NOMO-1 treated with DMSO at 0.1 percent for 48 hours (cell line): ENCODE measurements at regions not wholly inside any gene's neighbourhood (a gene's known extent, or its start where the extent isn't known, plus 50 kb on each side); places are given as distances from the start of the nearest gene placed in this dataset.

Experiments
- DNase-seq: peaks from one replicate; lab custom pipeline; 2025; ENCODE audit not compliant: unreplicated experiment; lab: John Stamatoyannopoulos, UW

- no peak for DNase-seq
These were observed 265.0 kb upstream of the GLI3 start for GRCh38 chr7:42502022-42502421.

GRCh38 chr7:42495256-42495655, 258.2 kb upstream of the GLI3 start:
- DNase-seq: no peak

- no peak for DNase-seq
These were observed 257.7 kb upstream of the GLI3 start for GRCh38 chr7:42494736-42495135.

DNA sequence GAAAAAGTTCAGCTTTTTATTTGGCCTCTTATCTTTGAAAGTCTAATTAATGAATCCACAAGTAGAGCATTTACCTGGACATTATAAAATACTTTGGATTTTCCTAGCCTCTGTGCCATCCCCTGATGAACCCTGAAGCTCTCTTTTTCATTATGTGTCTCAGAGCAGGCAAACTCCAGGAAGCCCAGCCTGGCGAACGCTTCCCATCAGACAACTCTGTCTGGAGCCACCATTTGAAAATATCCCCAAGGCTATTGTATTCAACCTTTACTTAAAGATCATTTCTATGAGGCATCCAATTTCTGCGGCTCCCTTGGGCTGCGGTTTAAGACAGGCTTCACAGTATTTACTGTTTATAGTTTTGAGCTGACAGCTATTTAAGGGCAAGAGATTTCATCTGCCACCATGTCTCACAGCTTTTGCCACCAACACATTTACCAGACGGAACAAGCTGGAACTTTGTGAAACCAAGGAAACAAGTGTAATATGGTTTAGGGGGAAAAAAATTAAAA, 257.2 kb upstream of the GLI3 start:
- DNase-seq: no peak

GRCh38 chr7:42493436-42494198, 256.6 kb upstream of the GLI3 start:
- no peak for DNase-seq

- DNase-seq: no peak
These were observed 255.9 kb upstream of the GLI3 start for GRCh38 chr7:42492920-42493319.

DNA sequence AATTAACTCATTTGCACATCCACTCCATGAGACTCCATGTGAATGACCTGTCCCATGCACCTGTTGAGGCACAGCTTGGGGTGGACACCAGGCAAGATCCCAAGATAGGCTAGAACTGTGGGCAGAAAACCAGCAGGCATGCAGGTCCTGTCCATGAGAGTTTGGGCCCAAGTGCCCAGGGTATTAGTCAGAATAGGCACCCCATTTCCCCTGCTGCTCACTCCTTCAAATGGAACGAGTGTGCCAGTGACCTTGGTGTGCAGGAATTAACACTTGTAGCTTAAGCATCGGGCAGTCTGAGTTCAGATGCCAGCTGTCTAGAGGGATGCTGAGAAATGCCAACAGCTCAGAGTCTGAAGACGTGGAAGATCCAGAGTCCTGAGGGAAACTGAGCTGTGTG, 254.1 kb upstream of the GLI3 start:
- DNase-seq: no peak

DNA sequence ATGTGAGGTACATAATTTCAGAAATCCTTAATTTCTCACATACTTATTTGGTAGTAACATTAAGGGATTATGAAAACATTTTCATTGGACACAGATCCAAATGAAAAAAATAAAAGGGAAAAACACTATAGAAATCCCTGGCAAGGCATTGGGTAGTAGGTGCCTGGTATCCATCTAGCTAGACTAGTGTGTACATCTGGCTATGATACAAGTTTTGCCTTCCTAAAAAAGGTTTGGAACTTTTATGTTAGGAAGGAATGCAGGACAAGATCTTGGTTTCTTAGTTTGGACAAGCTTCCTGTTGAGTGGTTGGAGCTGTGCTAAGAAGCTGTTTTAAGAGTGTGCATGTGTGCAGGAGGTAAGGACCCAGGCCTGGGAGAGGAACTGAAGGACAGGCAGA, 252.3 kb upstream of the GLI3 start:
- no peak for DNase-seq

DNA sequence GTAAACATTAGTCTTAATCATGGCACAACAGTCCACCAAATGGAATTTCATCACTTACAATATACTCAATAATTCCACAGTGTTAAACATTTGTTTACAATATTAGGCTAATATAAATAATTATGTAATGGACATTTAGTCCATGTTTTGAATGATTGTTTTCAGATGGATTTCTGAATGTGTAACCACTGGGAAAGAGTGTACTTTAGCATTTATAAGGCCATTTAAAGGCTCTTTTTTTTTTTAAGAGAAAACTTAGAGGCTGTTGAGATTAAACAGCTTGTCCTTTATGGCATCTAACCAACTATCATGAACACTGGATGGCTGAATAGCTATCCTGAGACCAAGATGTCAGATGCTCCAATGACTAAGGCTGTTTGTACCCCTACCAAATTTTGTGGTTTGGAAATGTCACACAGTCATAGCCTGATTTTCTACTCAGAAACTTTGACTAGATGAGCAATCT, 248.3 kb upstream of the GLI3 start:
- DNase-seq: no peak

DNA sequence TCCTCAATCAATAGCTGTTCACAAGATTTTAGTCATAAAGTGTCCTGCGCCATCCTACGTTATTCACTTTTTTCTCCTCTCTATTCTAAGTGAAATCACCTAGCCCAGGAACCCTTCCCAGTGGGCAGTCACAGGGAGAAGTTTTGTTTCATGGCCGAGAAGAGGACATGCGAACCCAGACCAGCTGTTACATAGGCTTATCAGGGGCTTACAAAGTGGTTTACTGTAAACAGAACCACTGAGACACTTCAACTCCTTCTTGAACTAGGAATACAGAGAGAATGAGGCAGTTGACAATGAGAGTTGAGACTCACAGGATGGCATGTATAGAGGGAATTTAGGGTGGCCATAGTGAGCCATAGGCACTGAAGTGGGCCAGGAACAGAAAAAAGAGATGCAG, 246.9 kb upstream of the GLI3 start:
- DNase-seq: no peak

GRCh38 chr7:42479816-42480633, 243.0 kb upstream of the GLI3 start:
- DNase-seq: no peak

DNA sequence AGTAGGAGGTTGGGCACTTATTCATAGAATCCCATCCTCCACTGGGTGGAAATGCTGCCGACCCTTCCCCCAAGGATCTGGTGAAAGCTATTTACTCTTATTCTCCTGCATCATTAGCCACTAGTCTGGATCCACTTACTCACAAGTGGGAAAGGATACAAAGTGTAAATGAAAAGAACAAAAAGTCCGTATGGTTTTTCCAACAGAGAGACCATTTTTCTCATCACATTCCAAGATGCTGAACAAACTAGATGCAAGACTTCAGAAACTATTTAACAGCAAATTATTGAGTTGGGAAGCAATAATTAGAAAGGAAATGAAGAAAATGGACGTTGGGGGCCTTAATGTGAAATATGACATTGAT, 242.4 kb upstream of the GLI3 start:
- DNase-seq: no peak

DNA sequence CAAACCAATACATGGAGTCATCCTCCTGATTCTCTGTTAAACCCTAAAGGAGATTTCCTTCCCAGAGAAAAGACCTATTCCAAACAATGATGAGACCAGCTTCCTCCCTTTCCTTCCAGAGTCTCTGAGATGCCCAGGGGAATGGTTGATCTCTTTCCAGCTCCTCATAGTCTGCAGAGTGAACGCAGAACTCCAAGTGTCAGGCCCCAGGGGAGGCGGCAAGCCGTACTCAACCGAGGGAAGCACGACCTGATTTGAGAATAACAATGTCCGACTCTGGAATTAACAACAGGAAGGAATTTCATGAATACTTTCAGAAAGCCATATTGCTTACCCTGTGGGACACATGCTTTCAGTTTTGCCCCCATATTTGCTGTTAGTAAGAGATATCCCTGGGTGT, 241.7 kb upstream of the GLI3 start:
- DNase-seq: no peak

DNA sequence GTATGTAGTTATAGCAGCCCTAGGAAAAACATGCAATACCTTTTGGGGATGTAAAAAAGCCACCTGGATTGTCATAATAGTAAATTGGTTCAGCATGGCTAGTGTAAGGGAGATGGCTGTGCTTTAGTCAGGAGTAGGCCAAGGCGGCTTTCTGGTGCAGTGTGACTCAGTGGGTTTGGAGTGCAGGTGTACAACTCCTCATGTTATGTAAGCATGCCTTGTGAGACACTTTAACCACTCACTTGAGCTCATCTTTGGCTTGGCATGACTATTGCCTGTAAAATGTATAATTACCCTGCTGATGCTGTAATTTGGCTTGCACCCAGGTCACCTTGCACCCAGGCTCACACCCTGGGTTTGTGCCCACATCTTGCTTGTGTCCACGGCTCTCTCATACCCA, 239.2 kb upstream of the GLI3 start:
- DNase-seq: no peak

- DNase-seq: no peak
These were observed 238.1 kb upstream of the GLI3 start for GRCh38 chr7:42475082-42475481.

DNA sequence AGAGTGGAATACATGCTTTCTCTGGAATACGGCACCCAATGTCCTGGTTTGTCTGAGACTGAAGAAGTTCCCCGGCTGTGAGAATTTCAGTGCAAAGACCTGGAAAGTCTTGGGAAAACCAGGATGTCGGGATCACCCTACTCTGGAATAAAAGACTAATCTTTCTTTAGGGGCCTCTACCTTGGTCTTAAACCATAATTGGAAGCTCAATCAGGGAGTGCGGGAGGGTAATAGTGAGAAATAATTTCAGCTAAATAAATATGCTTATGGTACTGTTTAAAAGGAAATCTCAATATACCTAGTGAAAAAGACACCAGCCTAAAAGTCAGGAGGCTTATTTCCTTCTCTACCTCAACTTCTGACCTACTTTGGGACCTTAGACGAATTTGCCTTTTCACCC, 236.1 kb upstream of the GLI3 start:
- no peak for DNase-seq

DNA sequence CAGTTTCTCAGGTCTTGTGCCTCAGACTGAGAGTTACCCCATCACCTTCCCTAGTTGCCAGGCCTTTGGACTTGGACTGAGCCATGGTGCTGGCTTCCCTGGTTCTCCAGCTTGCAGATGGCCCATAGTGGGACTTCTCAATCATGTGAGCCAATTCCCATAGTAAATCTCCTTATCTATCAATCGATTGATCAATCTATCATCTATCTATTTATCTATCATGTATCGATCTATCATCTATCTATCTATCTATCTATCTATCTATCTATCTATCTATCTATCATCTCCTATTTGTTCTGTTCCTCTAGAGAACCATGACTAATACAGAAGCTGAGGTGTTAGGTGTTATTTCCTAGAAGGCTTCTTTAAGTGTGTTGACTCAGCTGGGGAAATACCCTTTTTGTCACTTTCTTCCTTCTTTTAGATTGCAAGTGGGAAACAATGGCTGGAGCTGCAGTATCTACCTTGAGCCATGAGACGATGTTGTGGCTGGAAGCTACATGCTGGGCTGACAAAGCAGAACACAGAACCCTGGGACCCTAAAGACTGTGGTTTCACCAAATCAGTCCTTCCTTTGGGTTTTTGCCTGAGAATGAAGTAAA, 234.7 kb upstream of the GLI3 start:
- no peak for DNase-seq

- DNase-seq: peak; percentile 76
These were observed 232.3 kb upstream of the GLI3 start for GRCh38 chr7:42469341-42469740.

- no peak for DNase-seq
These were observed 231.5 kb upstream of the GLI3 start for GRCh38 chr7:42468471-42468870.

- no peak for DNase-seq
These were observed 224.5 kb upstream of the GLI3 start for GRCh38 chr7:42461537-42461936.

- no peak for DNase-seq
These were observed 223.9 kb upstream of the GLI3 start for GRCh38 chr7:42460933-42461332.

- DNase-seq: no peak
These were observed 223.1 kb upstream of the GLI3 start for GRCh38 chr7:42460148-42460547.
